ENCODE measurements at regions not wholly inside any gene's neighbourhood (a gene's known extent, or its start where the extent isn't known, plus 50 kb on each side); places are given as distances from the start of the nearest gene placed in this dataset.

DNA sequence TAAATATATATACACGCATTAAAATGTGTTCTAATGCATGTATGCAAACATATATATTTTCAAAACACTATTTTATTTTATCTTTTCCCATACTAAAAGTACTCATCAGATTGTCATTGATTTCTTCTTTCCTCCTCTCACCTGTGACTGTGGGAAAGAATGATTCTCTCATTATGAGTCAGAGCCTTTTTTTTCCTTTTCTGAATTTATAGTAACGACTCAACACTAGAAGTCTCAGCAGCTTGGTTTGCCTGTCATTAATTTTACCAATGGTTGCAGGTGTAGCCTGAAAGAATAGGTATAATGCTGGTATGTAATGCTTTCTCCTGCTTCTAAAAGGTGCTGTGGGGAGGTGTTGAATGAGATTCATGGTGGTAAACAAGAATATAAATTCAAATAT lies 328.7 kb downstream of the UTRN start:
- TF ChIP-seq, protein P1, sequence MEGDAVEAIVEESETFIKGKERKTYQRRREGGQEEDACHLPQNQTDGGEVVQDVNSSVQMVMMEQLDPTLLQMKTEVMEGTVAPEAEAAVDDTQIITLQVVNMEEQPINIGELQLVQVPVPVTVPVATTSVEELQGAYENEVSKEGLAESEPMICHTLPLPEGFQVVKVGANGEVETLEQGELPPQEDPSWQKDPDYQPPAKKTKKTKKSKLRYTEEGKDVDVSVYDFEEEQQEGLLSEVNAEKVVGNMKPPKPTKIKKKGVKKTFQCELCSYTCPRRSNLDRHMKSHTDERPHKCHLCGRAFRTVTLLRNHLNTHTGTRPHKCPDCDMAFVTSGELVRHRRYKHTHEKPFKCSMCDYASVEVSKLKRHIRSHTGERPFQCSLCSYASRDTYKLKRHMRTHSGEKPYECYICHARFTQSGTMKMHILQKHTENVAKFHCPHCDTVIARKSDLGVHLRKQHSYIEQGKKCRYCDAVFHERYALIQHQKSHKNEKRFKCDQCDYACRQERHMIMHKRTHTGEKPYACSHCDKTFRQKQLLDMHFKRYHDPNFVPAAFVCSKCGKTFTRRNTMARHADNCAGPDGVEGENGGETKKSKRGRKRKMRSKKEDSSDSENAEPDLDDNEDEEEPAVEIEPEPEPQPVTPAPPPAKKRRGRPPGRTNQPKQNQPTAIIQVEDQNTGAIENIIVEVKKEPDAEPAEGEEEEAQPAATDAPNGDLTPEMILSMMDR (conservative IDR thresholded peaks at IDR 0.05; ENCODE audit: low read depth, low read length) = no peak
- no peak for TF ChIP-seq EZH2 (IDR thresholded peaks at IDR 0.05; ENCODE audit: borderline replicate concordance, low read depth, low read length, poor library complexity, severe bottlenecking)
